ENCODE measurements at regions not wholly inside any gene's neighbourhood (a gene's known extent, or its start where the extent isn't known, plus 50 kb on each side); places are given as distances from the start of the nearest gene placed in this dataset.

GRCh38 chr4:108311313-108311712 is 142.6 kb upstream of the LEF1 start:
- no peaks in the 10 kb centered on the region for H3K9me2 ChIP-seq
- no peak overlapping the region for H3K27ac ChIP-seq (ENCODE audit: low read depth in 2 of 2, low read length in 1 of 2)
- no peaks in the 10 kb centered on the region for H3K36me3 ChIP-seq (replicated peaks in 1 of 2; ENCODE audit: control insufficient read depth in 1 of 2, insufficient read depth in 2 of 2, low read length in 1 of 2)
- no peak overlapping the region for H3K4me3 ChIP-seq (ENCODE audit: low read depth in 2 of 2, low read length in 1 of 2)
- H3K9ac ChIP-seq = no peak overlapping the region
- no peaks in the 10 kb centered on the region for H3K79me2 ChIP-seq (ENCODE audit: insufficient read depth)
- 6% methylated on average over 1 of the region's 1 CpG for WGBS (ENCODE audit: low lambda C conversion rate)
- H2AFZ ChIP-seq (ENCODE audit: low read depth) = no peak overlapping the region
- DNase-seq = no peak
- no peaks in the 10 kb centered on the region for H3K4me1 ChIP-seq (ENCODE audit: control insufficient read depth in 1 of 2, insufficient read depth in 2 of 2, low read depth in 1 of 2, low read length in 1 of 2)
- TF ChIP-seq RCOR1 (IDR thresholded peaks at IDR 0.05; ENCODE audit: low read length) = no peak
- TF ChIP-seq TAF1 (IDR thresholded peaks at IDR 0.05; ENCODE audit: borderline replicate concordance, low read depth, low read length) = no peak
- H3F3A ChIP-seq (replicated peaks; ENCODE audit: insufficient read depth) = no peaks in the 10 kb centered on the region
- CTCF ChIA-PET = interaction anchor here (0.7 to 1.2 kb wide), 2 partner anchors 131 to 292 kb away, joined by 3 read pairs; no protein-coding TSS in a partner anchor
- no peaks in the 10 kb centered on the region for H4K20me1 ChIP-seq (ENCODE audit: insufficient read depth)
- H3K27me3 ChIP-seq (ENCODE audit: insufficient read depth) = no peaks in the 10 kb centered on the region; the same call in 1 of the 2 replicates
- H3K4me2 ChIP-seq = no peak overlapping the region
- POLR2A ChIA-PET = no interaction called here
- no peaks in the 10 kb centered on the region for H3K9me3 ChIP-seq

- Histone ChIP-seq H3K4me1 (ENCODE audit: control insufficient read depth in 1 of 2, insufficient read depth in 2 of 2, low read depth in 1 of 2, low read length in 1 of 2) (no peaks in the 10 kb centered on the region), H4K20me1 (ENCODE audit: insufficient read depth) (no peaks in the 10 kb centered on the region), H3K9me2 (no peaks in the 10 kb centered on the region), H3K9ac (no peak overlapping the region), H3K79me2 (ENCODE audit: insufficient read depth) (no peaks in the 10 kb centered on the region), H3K4me3 (ENCODE audit: low read depth in 2 of 2, low read length in 1 of 2) (no peak overlapping the region), H3K9me3 (no peaks in the 10 kb centered on the region), H2AFZ (ENCODE audit: low read depth) (no peak overlapping the region), H3K36me3 (replicated peaks in 1 of 2; ENCODE audit: control insufficient read depth in 1 of 2, insufficient read depth in 2 of 2, low read length in 1 of 2) (no peaks in the 10 kb centered on the region), H3K27ac (ENCODE audit: low read depth in 2 of 2, low read length in 1 of 2) (no peak overlapping the region), H3F3A (replicated peaks; ENCODE audit: insufficient read depth) (no peaks in the 10 kb centered on the region), H3K27me3 (ENCODE audit: insufficient read depth) (no peaks in the 10 kb centered on the region; the same call in 1 of the 2 replicates), H3K4me2 (no peak overlapping the region)
- no peak for DNase-seq
- CTCF ChIA-PET = no interaction called here
- POLR2A ChIA-PET = no interaction called here
- TF ChIP-seq RFX5 (IDR thresholded peaks at IDR 0.05; ENCODE audit: low read length) (no peak), ELF1 (IDR thresholded peaks at IDR 0.05) (no peak), MXI1 (IDR thresholded peaks at IDR 0.05; ENCODE audit: low read depth, low read length) (no peak), YY1 (IDR thresholded peaks at IDR 0.05; ENCODE audit: low read depth) (no peak), EZH2phosphoT487 (IDR thresholded peaks at IDR 0.05; ENCODE audit: borderline replicate concordance, low read depth) (no peak), TEAD4 (IDR thresholded peaks at IDR 0.05; ENCODE audit: borderline replicate concordance, insufficient read depth) (no peak), NFIC (IDR thresholded peaks at IDR 0.05; ENCODE audit: borderline replicate concordance) (no peak), TAF1 (IDR thresholded peaks at IDR 0.05; ENCODE audit: borderline replicate concordance, low read depth, low read length) (no peak), FOSL2 (IDR thresholded peaks at IDR 0.05; ENCODE audit: borderline replicate concordance, low read depth) (no peak), ZBTB33 (IDR thresholded peaks at IDR 0.05; ENCODE audit: borderline replicate concordance, low read depth) (no peak), RAD21 (IDR thresholded peaks at IDR 0.05; ENCODE audit: low read length) (no peak), JUND (IDR thresholded peaks at IDR 0.05) (no peak), TCF12 (IDR thresholded peaks at IDR 0.05) (no peak), MEF2A (IDR thresholded peaks at IDR 0.05; ENCODE audit: borderline replicate concordance, low read depth) (no peak), FOXM1 (IDR thresholded peaks at IDR 0.05; ENCODE audit: low read depth) (no peak), CHD2 (IDR thresholded peaks at IDR 0.05; ENCODE audit: low read length, partially characterized antibody) (no peak), RXRA (IDR thresholded peaks at IDR 0.05; ENCODE audit: borderline replicate concordance, low read depth) (no peak)
- TF ChIP-seq, protein P1, sequence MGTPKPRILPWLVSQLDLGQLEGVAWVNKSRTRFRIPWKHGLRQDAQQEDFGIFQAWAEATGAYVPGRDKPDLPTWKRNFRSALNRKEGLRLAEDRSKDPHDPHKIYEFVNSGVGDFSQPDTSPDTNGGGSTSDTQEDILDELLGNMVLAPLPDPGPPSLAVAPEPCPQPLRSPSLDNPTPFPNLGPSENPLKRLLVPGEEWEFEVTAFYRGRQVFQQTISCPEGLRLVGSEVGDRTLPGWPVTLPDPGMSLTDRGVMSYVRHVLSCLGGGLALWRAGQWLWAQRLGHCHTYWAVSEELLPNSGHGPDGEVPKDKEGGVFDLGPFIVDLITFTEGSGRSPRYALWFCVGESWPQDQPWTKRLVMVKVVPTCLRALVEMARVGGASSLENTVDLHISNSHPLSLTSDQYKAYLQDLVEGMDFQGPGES (IDR thresholded peaks at IDR 0.05; ENCODE audit: low read depth, low read length) = no peak
- TF ChIP-seq, protein P2, sequence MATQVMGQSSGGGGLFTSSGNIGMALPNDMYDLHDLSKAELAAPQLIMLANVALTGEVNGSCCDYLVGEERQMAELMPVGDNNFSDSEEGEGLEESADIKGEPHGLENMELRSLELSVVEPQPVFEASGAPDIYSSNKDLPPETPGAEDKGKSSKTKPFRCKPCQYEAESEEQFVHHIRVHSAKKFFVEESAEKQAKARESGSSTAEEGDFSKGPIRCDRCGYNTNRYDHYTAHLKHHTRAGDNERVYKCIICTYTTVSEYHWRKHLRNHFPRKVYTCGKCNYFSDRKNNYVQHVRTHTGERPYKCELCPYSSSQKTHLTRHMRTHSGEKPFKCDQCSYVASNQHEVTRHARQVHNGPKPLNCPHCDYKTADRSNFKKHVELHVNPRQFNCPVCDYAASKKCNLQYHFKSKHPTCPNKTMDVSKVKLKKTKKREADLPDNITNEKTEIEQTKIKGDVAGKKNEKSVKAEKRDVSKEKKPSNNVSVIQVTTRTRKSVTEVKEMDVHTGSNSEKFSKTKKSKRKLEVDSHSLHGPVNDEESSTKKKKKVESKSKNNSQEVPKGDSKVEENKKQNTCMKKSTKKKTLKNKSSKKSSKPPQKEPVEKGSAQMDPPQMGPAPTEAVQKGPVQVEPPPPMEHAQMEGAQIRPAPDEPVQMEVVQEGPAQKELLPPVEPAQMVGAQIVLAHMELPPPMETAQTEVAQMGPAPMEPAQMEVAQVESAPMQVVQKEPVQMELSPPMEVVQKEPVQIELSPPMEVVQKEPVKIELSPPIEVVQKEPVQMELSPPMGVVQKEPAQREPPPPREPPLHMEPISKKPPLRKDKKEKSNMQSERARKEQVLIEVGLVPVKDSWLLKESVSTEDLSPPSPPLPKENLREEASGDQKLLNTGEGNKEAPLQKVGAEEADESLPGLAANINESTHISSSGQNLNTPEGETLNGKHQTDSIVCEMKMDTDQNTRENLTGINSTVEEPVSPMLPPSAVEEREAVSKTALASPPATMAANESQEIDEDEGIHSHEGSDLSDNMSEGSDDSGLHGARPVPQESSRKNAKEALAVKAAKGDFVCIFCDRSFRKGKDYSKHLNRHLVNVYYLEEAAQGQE (IDR thresholded peaks at IDR 0.05; ENCODE audit: low read depth, low read length) = no peak
- TF ChIP-seq, protein P3, sequence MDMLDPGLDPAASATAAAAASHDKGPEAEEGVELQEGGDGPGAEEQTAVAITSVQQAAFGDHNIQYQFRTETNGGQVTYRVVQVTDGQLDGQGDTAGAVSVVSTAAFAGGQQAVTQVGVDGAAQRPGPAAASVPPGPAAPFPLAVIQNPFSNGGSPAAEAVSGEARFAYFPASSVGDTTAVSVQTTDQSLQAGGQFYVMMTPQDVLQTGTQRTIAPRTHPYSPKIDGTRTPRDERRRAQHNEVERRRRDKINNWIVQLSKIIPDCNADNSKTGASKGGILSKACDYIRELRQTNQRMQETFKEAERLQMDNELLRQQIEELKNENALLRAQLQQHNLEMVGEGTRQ (IDR thresholded peaks at IDR 0.05; ENCODE audit: borderline replicate concordance, low read depth, low read length) = no peak
- WGBS (ENCODE audit: low lambda C conversion rate) = 4% methylated on average over 5 of the region's 5 CpGs
Observed at GRCh38 chr4:108303488-108304177, 134.9 kb upstream of the LEF1 start.
